Hepatocyte (in vitro differentiated cells): ENCODE measurements at regions not wholly inside any gene's neighbourhood (a gene's known extent, or its start where the extent isn't known, plus 50 kb on each side); places are given as distances from the start of the nearest gene placed in this dataset.

Source experiments
- DNase-seq: peaks from one replicate; pipeline ENCODE4 v3.0.0-alpha.2; 2016; ENCODE audit warnings: low spot score
- H2AFZ ChIP-seq: fragments of 200-600 bp; sonication (generic); 2 replicates; pipeline ENCODE4 v1.6.0; 2016; ENCODE audit warnings: antibody characterized with exemption, mild to moderate bottlenecking
- H3K27ac ChIP-seq: fragments of 200-600 bp; sonication (generic); 2 replicates; pipeline ENCODE4 v1.5.1; 2016; ENCODE audit warnings: mild to moderate bottlenecking
- H3K27me3 ChIP-seq: fragments of 200-600 bp; sonication (generic); 2 replicates; pipeline ENCODE4 v1.6.1; 2016
- H3K36me3 ChIP-seq: fragments of 200-600 bp; sonication (generic); replicated peaks from 2 replicates; pipeline ENCODE4 v1.5.1; 2016; ENCODE audit warnings: low read depth; ENCODE audit not compliant: insufficient read depth
- H3K4me1 ChIP-seq: fragments of 200-600 bp; sonication (generic); 2 replicates; pipeline ENCODE4 v1.5.1; 2016; ENCODE audit warnings: mild to moderate bottlenecking, moderate library complexity; ENCODE audit not compliant: insufficient read depth
- H3K4me2 ChIP-seq: fragments of 200-600 bp; sonication (generic); 2 replicates; pipeline ENCODE4 v1.6.0; 2016
- H3K4me3 ChIP-seq: fragments of 200-600 bp; sonication (generic); 2 replicates; pipeline ENCODE4 v1.5.1; 2016; ENCODE audit warnings: mild to moderate bottlenecking
- H3K79me2 ChIP-seq: fragments of 200-600 bp; sonication (generic); 2 replicates; pipeline ENCODE4 v1.6.0; 2017; ENCODE audit warnings: mild to moderate bottlenecking
- H3K9me2 ChIP-seq: fragments of 200-600 bp; sonication (generic); replicated peaks from 2 replicates; pipeline ENCODE4 v1.6.0; 2017; ENCODE audit warnings: mild to moderate bottlenecking; ENCODE audit not compliant: insufficient read depth
- H3K9me3 ChIP-seq: fragments of 200-600 bp; sonication (generic); 2 replicates; pipeline ENCODE4 v1.5.1; 2016; ENCODE audit warnings: low read depth, mild to moderate bottlenecking
- H4K20me1 ChIP-seq: fragments of 200-600 bp; sonication (generic); 2 replicates; pipeline ENCODE4 v1.6.0; 2016; ENCODE audit warnings: mild to moderate bottlenecking; ENCODE audit not compliant: insufficient read depth, poor library complexity, severe bottlenecking
- CTCF ChIP-seq: fragments of 200-600 bp; sonication (generic); IDR thresholded peaks from 2 replicates; pipeline ENCODE4 v1.5.1; 2016; ENCODE audit warnings: antibody characterized with exemption, mild to moderate bottlenecking; ENCODE audit not compliant: poor library complexity
- EZH2 ChIP-seq: fragments of 200-600 bp; sonication (generic); IDR thresholded peaks from 2 replicates; pipeline ENCODE4 v1.6.1; 2016; ENCODE audit warnings: antibody characterized with exemption, mild to moderate bottlenecking, borderline replicate concordance
- EZH2phosphoT487 ChIP-seq: fragments of 200-600 bp; sonication (generic); IDR thresholded peaks from one replicate; pipeline ENCODE4 v1.6.1; 2018; ENCODE audit warnings: antibody characterized with exemption, mild to moderate bottlenecking, low read depth, moderate library complexity; ENCODE audit not compliant: unreplicated experiment, severe bottlenecking
- WGBS: methylation state at CpG from one replicate; pipeline ENCODE4 v1.1.6; 2016; ENCODE audit warnings: low lambda C conversion rate; ENCODE audit errors: missing lambda C conversion rate; 5-methylcytosine and 5-hydroxymethylcytosine counted together

GRCh38 chr2:167900435-167901114 lies 346.8 kb downstream of the STK39 start:
- Histone ChIP-seq H3K9me2 (no peaks in the 10 kb centered on the region), H3K36me3 (no peaks in the 10 kb centered on the region), H4K20me1 (no peaks in the 10 kb centered on the region), H3K9me3 (no peaks in the 10 kb centered on the region), H3K4me2 (no peak overlapping the region), H3K27me3 (no peaks in the 10 kb centered on the region), H3K79me2 (no peaks in the 10 kb centered on the region), H3K27ac (no peak overlapping the region), H3K4me3 (no peak overlapping the region), H2AFZ (no peak overlapping the region), H3K4me1 (no peaks in the 10 kb centered on the region)
- no peak for DNase-seq
- TF ChIP-seq CTCF: no peak
- no peak for TF ChIP-seq EZH2
- TF ChIP-seq EZH2phosphoT487: no peak
- 87% methylated on average over 3 of the region's 3 CpGs for WGBS

DNA sequence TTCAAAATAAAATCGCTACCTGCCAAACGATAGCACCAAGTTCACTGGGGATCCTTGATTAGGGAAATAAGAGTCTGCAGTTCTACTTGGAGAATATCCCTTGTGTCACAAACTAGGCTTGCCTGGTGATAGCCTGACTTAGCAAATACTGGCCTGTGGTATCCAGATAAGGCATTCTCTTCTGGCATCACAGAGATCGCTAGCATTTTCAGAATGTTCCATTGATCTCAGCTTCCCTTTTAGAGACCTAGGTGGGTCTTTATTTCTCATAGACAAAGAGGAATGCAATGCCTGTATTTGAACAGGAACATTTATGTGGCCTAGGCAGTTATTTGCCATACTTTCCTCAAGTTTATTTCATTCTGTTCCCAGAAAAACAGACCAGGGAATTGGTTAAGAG lies 349.1 kb downstream of the STK39 start:
- Histone ChIP-seq H3K4me1 (no peaks in the 10 kb centered on the region), H3K4me3 (no peak overlapping the region), H3K36me3 (no peaks in the 10 kb centered on the region), H3K27me3 (no peaks in the 10 kb centered on the region), H3K79me2 (no peaks in the 10 kb centered on the region), H3K27ac (no peak overlapping the region), H3K9me3 (no peaks in the 10 kb centered on the region), H3K4me2 (no peak overlapping the region), H2AFZ (no peak overlapping the region), H3K9me2 (no peaks in the 10 kb centered on the region), H4K20me1 (no peaks in the 10 kb centered on the region)
- no peak for TF ChIP-seq EZH2
- TF ChIP-seq EZH2phosphoT487: no peak
- no peak for TF ChIP-seq CTCF
- no peak for DNase-seq
- 64% methylated on average over 3 of the region's 3 CpGs for WGBS

- WGBS: 91% methylated on average over 5 of the region's 5 CpGs
- H3K4me2 ChIP-seq: no peak overlapping the region
- no peaks in the 10 kb centered on the region for H3K36me3 ChIP-seq
- no peaks in the 10 kb centered on the region for H3K79me2 ChIP-seq
- H4K20me1 ChIP-seq: no peaks in the 10 kb centered on the region
- no peaks in the 10 kb centered on the region for H3K27me3 ChIP-seq
- no peak overlapping the region for H3K4me3 ChIP-seq
- no peaks in the 10 kb centered on the region for H3K9me2 ChIP-seq
- H2AFZ ChIP-seq: no peak overlapping the region
- DNase-seq: no peak
- no peak overlapping the region for H3K27ac ChIP-seq
- no peaks in the 10 kb centered on the region for H3K4me1 ChIP-seq
- H3K9me3 ChIP-seq: peaks cover 7% of the 10 kb centered on the region
- TF ChIP-seq EZH2phosphoT487 (no peak), EZH2 (no peak), CTCF (no peak)
These were observed 355.6 kb downstream of the STK39 start for GRCh38 chr2:167891841-167892240.

DNA sequence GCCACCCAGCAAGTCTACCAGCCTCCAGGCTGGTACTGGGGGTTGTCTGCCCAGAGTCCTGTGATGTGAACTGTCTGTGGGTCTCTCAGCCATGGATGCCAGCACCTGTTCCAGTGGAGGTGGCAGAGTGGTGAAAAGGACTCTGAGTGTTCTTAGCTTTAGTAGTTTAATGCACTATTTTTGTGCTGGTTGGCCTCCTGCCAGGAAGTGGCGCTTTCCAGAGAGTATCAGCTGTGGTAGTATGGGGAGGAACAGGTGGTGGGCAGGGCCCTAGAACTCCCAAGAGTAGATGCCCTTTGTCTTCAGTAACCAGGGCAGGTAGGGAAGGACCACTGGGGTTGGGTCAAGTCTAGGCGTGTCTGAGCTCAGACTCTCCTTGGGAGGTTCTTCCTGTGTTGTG lies 356.7 kb downstream of the STK39 start:
- no peak for DNase-seq
- H3K4me1 ChIP-seq: no peaks in the 10 kb centered on the region
- no peak overlapping the region for H3K4me2 ChIP-seq
- peaks cover 7% of the 10 kb centered on the region for H3K9me3 ChIP-seq
- no peaks in the 10 kb centered on the region for H4K20me1 ChIP-seq
- H3K27ac ChIP-seq: no peak overlapping the region
- H2AFZ ChIP-seq: no peak overlapping the region
- H3K27me3 ChIP-seq: no peaks in the 10 kb centered on the region
- TF ChIP-seq EZH2 (no peak), EZH2phosphoT487 (no peak), CTCF (no peak)
- no peaks in the 10 kb centered on the region for H3K79me2 ChIP-seq
- 97% methylated on average over 2 of the region's 2 CpGs for WGBS
- H3K9me2 ChIP-seq: no peaks in the 10 kb centered on the region
- no peak overlapping the region for H3K4me3 ChIP-seq
- no peaks in the 10 kb centered on the region for H3K36me3 ChIP-seq
